GM12891 (cell line): ENCODE measurements at regions not wholly inside any gene's neighbourhood (a gene's known extent, or its start where the extent isn't known, plus 50 kb on each side); places are given as distances from the start of the nearest gene placed in this dataset.

Experiments used
- PAX5 ChIP-seq: IDR thresholded peaks from 2 replicates; pipeline ENCODE4 v1.6.1; 2011; ENCODE audit warnings: low read length, moderate library complexity, mild to moderate bottlenecking; ENCODE audit not compliant: insufficient read depth, severe bottlenecking
- POLR2A ChIP-seq: IDR thresholded peaks from 2 replicates; pipeline ENCODE4 v1.6.1; 2011; ENCODE audit warnings: low read depth, low read length, control low read depth
- POLR2AphosphoS5 ChIP-seq: IDR thresholded peaks from 2 replicates; pipeline ENCODE4 v1.6.1; 2011; ENCODE audit warnings: low read depth, low read length, control low read depth
- POU2F2 ChIP-seq: IDR thresholded peaks from 2 replicates; pipeline ENCODE4 v1.6.1; 2011; ENCODE audit warnings: low read depth, mild to moderate bottlenecking, control low read depth, low read length, moderate library complexity
- SPI1 ChIP-seq: IDR thresholded peaks from 2 replicates; pipeline ENCODE4 v1.6.1; 2011; ENCODE audit warnings: low read depth, low read length, control low read depth
- TAF1 ChIP-seq: IDR thresholded peaks from 2 replicates; pipeline ENCODE4 v1.6.1; 2011; ENCODE audit warnings: low read depth, low read length, control low read depth

- TF ChIP-seq TAF1 (no peak), POLR2A (no peak), POLR2AphosphoS5 (no peak), SPI1 (no peak), POU2F2 (no peak), PAX5 (no peak)
Measured at GRCh38 chr5:3809455-3809854, 213.8 kb downstream of the IRX1 start.
